C4-2B (cell line): ENCODE measurements at regions not wholly inside any gene's neighbourhood (a gene's known extent, or its start where the extent isn't known, plus 50 kb on each side); places are given as distances from the start of the nearest gene placed in this dataset.

ENCODE experiments used
- ZFX ChIP-seq: fragments of 450-650 bp; IDR thresholded peaks from 2 replicates; pipeline ENCODE4 v1.6.1; 2017
- TF ChIP-seq, protein P1 (sequence below): fragments of 450-650 bp; conservative IDR thresholded peaks from 2 replicates; pipeline ENCODE4 v1.5.1; 2017; ENCODE audit warnings: mild to moderate bottlenecking

DNA sequence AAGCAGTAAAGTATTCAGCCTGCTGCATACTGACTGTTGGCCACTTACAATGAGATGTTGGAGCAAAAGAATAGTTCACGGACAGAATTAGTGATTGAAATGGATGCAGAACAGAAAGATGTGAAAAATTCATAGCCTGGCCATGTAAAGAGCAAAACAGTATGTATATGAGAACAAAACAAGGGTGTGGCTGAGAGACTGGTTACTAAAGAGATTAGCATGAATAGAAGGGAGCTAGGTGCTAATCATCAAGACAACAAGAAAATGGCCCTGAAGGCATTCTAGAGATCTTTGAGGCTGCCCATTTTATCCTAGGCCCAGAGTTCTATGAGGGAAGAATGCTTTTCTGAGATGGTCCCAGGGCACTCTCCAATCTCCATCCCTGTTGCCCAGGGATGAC is 208.5 kb downstream of the ARHGEF9 start:
- no peak for TF ChIP-seq ZFX
- TF ChIP-seq, protein P1, sequence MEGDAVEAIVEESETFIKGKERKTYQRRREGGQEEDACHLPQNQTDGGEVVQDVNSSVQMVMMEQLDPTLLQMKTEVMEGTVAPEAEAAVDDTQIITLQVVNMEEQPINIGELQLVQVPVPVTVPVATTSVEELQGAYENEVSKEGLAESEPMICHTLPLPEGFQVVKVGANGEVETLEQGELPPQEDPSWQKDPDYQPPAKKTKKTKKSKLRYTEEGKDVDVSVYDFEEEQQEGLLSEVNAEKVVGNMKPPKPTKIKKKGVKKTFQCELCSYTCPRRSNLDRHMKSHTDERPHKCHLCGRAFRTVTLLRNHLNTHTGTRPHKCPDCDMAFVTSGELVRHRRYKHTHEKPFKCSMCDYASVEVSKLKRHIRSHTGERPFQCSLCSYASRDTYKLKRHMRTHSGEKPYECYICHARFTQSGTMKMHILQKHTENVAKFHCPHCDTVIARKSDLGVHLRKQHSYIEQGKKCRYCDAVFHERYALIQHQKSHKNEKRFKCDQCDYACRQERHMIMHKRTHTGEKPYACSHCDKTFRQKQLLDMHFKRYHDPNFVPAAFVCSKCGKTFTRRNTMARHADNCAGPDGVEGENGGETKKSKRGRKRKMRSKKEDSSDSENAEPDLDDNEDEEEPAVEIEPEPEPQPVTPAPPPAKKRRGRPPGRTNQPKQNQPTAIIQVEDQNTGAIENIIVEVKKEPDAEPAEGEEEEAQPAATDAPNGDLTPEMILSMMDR = no peak
